Ishikawa (cell line): ENCODE measurements at regions not wholly inside any gene's neighbourhood (a gene's known extent, or its start where the extent isn't known, plus 50 kb on each side); places are given as distances from the start of the nearest gene placed in this dataset.

ENCODE experiments used
- CEBPB ChIP-seq: IDR thresholded peaks from 2 replicates; pipeline ENCODE4 v1.6.1; 2012
- CREB1 ChIP-seq: IDR thresholded peaks from 2 replicates; pipeline ENCODE4 v1.6.1; 2012; ENCODE audit warnings: low read depth
- EGR1 ChIP-seq: IDR thresholded peaks from 2 replicates; pipeline ENCODE4 v1.6.1; 2012
- EP300 ChIP-seq: IDR thresholded peaks from 2 replicates; pipeline ENCODE4 v1.6.1; 2012; ENCODE audit warnings: borderline replicate concordance
- FOXM1 ChIP-seq: IDR thresholded peaks from 2 replicates; pipeline ENCODE4 v1.6.1; 2012; ENCODE audit warnings: low read depth, borderline replicate concordance
- MAX ChIP-seq: IDR thresholded peaks from 2 replicates; pipeline ENCODE4 v1.6.1; 2012
- NFIC ChIP-seq: IDR thresholded peaks from 2 replicates; pipeline ENCODE4 v1.6.1; 2012
- RAD21 ChIP-seq: IDR thresholded peaks from 2 replicates; pipeline ENCODE4 v1.6.1; 2012; ENCODE audit warnings: low read depth
- REST ChIP-seq: IDR thresholded peaks from 2 replicates; pipeline ENCODE4 v1.6.1; 2012; ENCODE audit warnings: low read depth, mild to moderate bottlenecking
- TAF1 ChIP-seq: IDR thresholded peaks from 2 replicates; pipeline ENCODE4 v1.6.1; 2012; ENCODE audit warnings: low read depth, mild to moderate bottlenecking
- TCF12 ChIP-seq: IDR thresholded peaks from 2 replicates; pipeline ENCODE4 v1.6.1; 2012; ENCODE audit warnings: low read depth
- TEAD4 ChIP-seq: IDR thresholded peaks from 2 replicates; pipeline ENCODE4 v1.6.1; 2012
- USF1 ChIP-seq: IDR thresholded peaks from 2 replicates; pipeline ENCODE4 v1.6.1; 2012
- YY1 ChIP-seq: IDR thresholded peaks from 2 replicates; pipeline ENCODE4 v1.6.1; 2012; ENCODE audit warnings: low read depth
- ZBTB7A ChIP-seq: IDR thresholded peaks from 2 replicates; pipeline ENCODE4 v1.6.1; 2012; ENCODE audit warnings: low read depth

- TF ChIP-seq FOXM1 (no peak), RAD21 (no peak), MAX (no peak), TEAD4 (no peak), TAF1 (no peak), CREB1 (no peak), USF1 (no peak), YY1 (no peak), CEBPB (no peak), TCF12 (no peak), EP300 (no peak)
Measured at GRCh38 chr6:3587660-3588059, 130.8 kb upstream of the SLC22A23 start.

GRCh38 chr6:3585320-3585935 lies 128.6 kb upstream of the SLC22A23 start:
- TF ChIP-seq EGR1 (no peak), TAF1 (no peak), USF1 (no peak), YY1 (no peak), CREB1 (no peak), FOXM1 (no peak), NFIC (no peak), EP300 (no peak), ZBTB7A (no peak), REST (no peak), TCF12 (no peak), RAD21 (no peak), TEAD4 (no peak), MAX (no peak), CEBPB (no peak)

- no peak for TF ChIP-seq TAF1
- no peak for TF ChIP-seq RAD21
- TF ChIP-seq CEBPB: no peak
- TF ChIP-seq ZBTB7A: no peak
- TF ChIP-seq REST: no peak
- TF ChIP-seq MAX: no peak
- TF ChIP-seq USF1: no peak
Measured at GRCh38 chr6:3584606-3585005, 127.8 kb upstream of the SLC22A23 start.

GRCh38 chr6:3581469-3581868 lies 124.6 kb upstream of the SLC22A23 start:
- no peak for TF ChIP-seq USF1

GRCh38 chr6:3579652-3580175 lies 122.9 kb upstream of the SLC22A23 start:
- TF ChIP-seq RAD21 (no peak), TCF12 (no peak), MAX (no peak), REST (no peak), EP300 (no peak)
